GM12878 (cell line): ENCODE measurements at regions not wholly inside any gene's neighbourhood (a gene's known extent, or its start where the extent isn't known, plus 50 kb on each side); places are given as distances from the start of the nearest gene placed in this dataset.

ENCODE experiments used
- CREM ChIP-seq: IDR thresholded peaks from 2 replicates; pipeline ENCODE4 v1.6.1; 2014; ENCODE audit warnings: antibody characterized with exemption, low read depth
- ESRRA ChIP-seq: IDR thresholded peaks from 2 replicates; pipeline ENCODE4 v1.6.1; 2012; ENCODE audit warnings: mild to moderate bottlenecking, low read length, improper control_type of control experiment
- JUNB ChIP-seq: IDR thresholded peaks from 2 replicates; pipeline ENCODE4 v1.6.1; 2016; ENCODE audit warnings: antibody characterized with exemption, mild to moderate bottlenecking
- MXI1 ChIP-seq: fragments of 150-350 bp; IDR thresholded peaks from 2 replicates; pipeline ENCODE4 v1.6.1; 2011; ENCODE audit warnings: low read depth, mild to moderate bottlenecking, inconsistent platforms, low read length, improper control_type of control experiment
- SP1 ChIP-seq: IDR thresholded peaks from one replicate; pipeline ENCODE4 v1.6.1; 2011; ENCODE audit warnings: low read depth, low read length
- SREBF2 ChIP-seq: IDR thresholded peaks from 2 replicates; pipeline ENCODE4 v1.6.1; 2012; ENCODE audit warnings: mild to moderate bottlenecking, low read length
- SRF ChIP-seq, 2 experiments: IDR thresholded peaks; 2 replicates each; pipeline ENCODE4 v1.6.1; 2011; ENCODE audit warnings: low read depth in 2 of 2, low read length in 2 of 2, mild to moderate bottlenecking in 1 of 2, moderate library complexity in 1 of 2
- STAT3 ChIP-seq: IDR thresholded peaks from 2 replicates; pipeline ENCODE4 v1.6.1; 2011; ENCODE audit warnings: low read depth, low read length, improper control_type of control experiment
- YBX1 ChIP-seq: fragments of 450-650 bp; IDR thresholded peaks from 2 replicates; pipeline ENCODE4 v1.6.1; 2016; ENCODE audit warnings: antibody characterized with exemption
- ZNF207 ChIP-seq: fragments of 450-650 bp; IDR thresholded peaks from 2 replicates; pipeline ENCODE4 v1.6.1; 2014; ENCODE audit warnings: antibody characterized with exemption, mild to moderate bottlenecking, borderline replicate concordance
- ZNF274 ChIP-seq: IDR thresholded peaks from one replicate; pipeline ENCODE4 v1.8.0; 2011; ENCODE audit not compliant: insufficient read length, insufficient read depth
- TF ChIP-seq, protein P1 (sequence below), 3 experiments: IDR thresholded peaks in 2 of 3; conservative IDR thresholded peaks in 1 of 3; 2 replicates each; pipeline ENCODE4 v1.5.1; 2011; ENCODE audit warnings: low read depth in 3 of 3, low read length in 3 of 3, mild to moderate bottlenecking in 3 of 3, control low read depth in 2 of 3, moderate library complexity in 2 of 3, inconsistent platforms in 1 of 3, mixed read lengths in 1 of 3; ENCODE audit not compliant: control insufficient read depth in 2 of 3, insufficient read depth in 1 of 3; ENCODE audit errors: extremely low read depth in 1 of 3
- TF ChIP-seq, protein P2 (sequence below): fragments of 450-650 bp; formaldehyde crosslinking; IDR thresholded peaks from 2 replicates; pipeline ENCODE4 v1.4.0; 2022; ENCODE audit warnings: mild to moderate bottlenecking, moderate library complexity
- TF ChIP-seq, protein P3 (sequence below): IDR thresholded peaks from 2 replicates; pipeline ENCODE4 v1.6.1; 2011; ENCODE audit warnings: low read depth, low read length, improper control_type of control experiment, borderline replicate concordance

DNA sequence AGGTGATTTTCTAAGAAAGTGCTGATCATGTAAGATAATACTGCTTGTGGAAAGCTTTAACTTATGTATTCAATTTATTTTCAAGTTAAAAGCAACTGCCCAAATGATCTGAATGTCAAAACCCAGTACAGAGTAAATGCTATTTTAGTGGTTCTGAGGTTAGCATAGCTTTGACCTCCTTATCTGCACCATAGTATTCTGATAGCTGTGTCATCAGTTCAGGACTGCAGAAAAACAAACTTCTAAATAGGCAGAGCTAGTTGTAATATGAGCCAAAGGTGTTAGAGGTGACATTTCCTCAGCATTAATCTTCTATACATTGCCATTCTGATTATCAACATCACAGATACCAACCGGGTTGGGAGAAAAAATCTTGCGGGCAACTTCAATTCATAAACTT lies 758.7 kb downstream of the SLITRK5 start:
- TF ChIP-seq, protein P1, sequence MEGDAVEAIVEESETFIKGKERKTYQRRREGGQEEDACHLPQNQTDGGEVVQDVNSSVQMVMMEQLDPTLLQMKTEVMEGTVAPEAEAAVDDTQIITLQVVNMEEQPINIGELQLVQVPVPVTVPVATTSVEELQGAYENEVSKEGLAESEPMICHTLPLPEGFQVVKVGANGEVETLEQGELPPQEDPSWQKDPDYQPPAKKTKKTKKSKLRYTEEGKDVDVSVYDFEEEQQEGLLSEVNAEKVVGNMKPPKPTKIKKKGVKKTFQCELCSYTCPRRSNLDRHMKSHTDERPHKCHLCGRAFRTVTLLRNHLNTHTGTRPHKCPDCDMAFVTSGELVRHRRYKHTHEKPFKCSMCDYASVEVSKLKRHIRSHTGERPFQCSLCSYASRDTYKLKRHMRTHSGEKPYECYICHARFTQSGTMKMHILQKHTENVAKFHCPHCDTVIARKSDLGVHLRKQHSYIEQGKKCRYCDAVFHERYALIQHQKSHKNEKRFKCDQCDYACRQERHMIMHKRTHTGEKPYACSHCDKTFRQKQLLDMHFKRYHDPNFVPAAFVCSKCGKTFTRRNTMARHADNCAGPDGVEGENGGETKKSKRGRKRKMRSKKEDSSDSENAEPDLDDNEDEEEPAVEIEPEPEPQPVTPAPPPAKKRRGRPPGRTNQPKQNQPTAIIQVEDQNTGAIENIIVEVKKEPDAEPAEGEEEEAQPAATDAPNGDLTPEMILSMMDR (IDR thresholded peaks at IDR 0.05 in 2 of 3, conservative IDR thresholded peaks at IDR 0.05 in 1 of 3; ENCODE audit: control insufficient read depth in 2 of 3, extremely low read depth in 1 of 3, insufficient read depth in 1 of 3, low read depth in 3 of 3, low read length in 3 of 3) = no peak
- TF ChIP-seq STAT3 = no peak
- no peak for TF ChIP-seq JUNB
- TF ChIP-seq MXI1 = no peak
- no peak for TF ChIP-seq SREBF2
- no peak for TF ChIP-seq YBX1
- TF ChIP-seq, protein P2, sequence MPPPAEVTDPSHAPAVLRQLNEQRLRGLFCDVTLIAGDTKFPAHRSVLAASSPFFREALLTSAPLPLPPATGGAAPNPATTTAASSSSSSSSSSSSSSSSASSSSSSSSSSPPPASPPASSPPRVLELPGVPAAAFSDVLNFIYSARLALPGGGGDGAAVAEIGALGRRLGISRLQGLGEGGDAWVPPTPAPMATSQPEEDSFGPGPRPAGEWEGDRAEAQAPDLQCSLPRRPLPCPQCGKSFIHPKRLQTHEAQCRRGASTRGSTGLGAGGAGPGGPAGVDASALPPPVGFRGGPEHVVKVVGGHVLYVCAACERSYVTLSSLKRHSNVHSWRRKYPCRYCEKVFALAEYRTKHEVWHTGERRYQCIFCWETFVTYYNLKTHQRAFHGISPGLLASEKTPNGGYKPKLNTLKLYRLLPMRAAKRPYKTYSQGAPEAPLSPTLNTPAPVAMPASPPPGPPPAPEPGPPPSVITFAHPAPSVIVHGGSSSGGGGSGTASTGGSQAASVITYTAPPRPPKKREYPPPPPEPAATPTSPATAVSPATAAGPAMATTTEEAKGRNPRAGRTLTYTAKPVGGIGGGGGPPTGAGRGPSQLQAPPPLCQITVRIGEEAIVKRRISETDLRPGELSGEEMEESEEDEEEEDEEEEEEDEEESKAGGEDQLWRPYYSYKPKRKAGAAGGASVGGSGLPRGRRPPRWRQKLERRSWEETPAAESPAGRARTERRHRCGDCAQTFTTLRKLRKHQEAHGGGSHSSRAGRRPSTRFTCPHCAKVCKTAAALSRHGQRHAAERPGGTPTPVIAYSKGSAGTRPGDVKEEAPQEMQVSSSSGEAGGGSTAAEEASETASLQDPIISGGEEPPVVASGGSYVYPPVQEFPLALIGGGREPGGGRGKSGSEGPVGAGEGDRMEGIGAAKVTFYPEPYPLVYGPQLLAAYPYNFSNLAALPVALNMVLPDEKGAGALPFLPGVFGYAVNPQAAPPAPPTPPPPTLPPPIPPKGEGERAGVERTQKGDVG = no peak
- no peak for TF ChIP-seq SRF (IDR thresholded peaks at IDR 0.05; ENCODE audit: low read depth in 2 of 2, low read length in 2 of 2)
- no peak for TF ChIP-seq ZNF274
- no peak for TF ChIP-seq CREM
- no peak for TF ChIP-seq SP1
- no peak for TF ChIP-seq ZNF207
- TF ChIP-seq ESRRA = no peak
- TF ChIP-seq, protein P3, sequence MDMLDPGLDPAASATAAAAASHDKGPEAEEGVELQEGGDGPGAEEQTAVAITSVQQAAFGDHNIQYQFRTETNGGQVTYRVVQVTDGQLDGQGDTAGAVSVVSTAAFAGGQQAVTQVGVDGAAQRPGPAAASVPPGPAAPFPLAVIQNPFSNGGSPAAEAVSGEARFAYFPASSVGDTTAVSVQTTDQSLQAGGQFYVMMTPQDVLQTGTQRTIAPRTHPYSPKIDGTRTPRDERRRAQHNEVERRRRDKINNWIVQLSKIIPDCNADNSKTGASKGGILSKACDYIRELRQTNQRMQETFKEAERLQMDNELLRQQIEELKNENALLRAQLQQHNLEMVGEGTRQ = no peak
